HEK293T (cell line): ENCODE measurements at regions not wholly inside any gene's neighbourhood (a gene's known extent, or its start where the extent isn't known, plus 50 kb on each side); places are given as distances from the start of the nearest gene placed in this dataset.
"Not testable (repeated sequence)": the region's sequence is repeated elsewhere in the genome, so short reads cannot be mapped to it uniquely, and the experiment has no call there.

Experiments used
- BHLHE40 ChIP-seq: fragments of 450-650 bp; IDR thresholded peaks from 2 replicates; pipeline ENCODE4 v1.6.1; 2016; ENCODE audit warnings: mild to moderate bottlenecking, moderate library complexity, borderline replicate concordance
- ELF4 ChIP-seq: fragments of 450-650 bp; IDR thresholded peaks from 2 replicates; pipeline ENCODE4 v1.6.1; 2017; ENCODE audit warnings: antibody characterized with exemption
- FOXA1 ChIP-seq: fragments of 450-650 bp; IDR thresholded peaks from 2 replicates; pipeline ENCODE4 v1.6.1; 2016; ENCODE audit warnings: mild to moderate bottlenecking
- FOXM1 ChIP-seq: fragments of 450-650 bp; IDR thresholded peaks from 2 replicates; pipeline ENCODE4 v1.6.1; 2017; ENCODE audit warnings: mild to moderate bottlenecking, borderline replicate concordance
- HDGF ChIP-seq: fragments of 450-650 bp; IDR thresholded peaks from 2 replicates; pipeline ENCODE4 v1.6.1; 2017; ENCODE audit warnings: antibody characterized with exemption, borderline replicate concordance
- L3MBTL2 ChIP-seq: fragments of 450-650 bp; conservative IDR thresholded peaks from 2 replicates; pipeline ENCODE4 v1.6.1; 2016; ENCODE audit warnings: mild to moderate bottlenecking
- NFRKB ChIP-seq: fragments of 450-650 bp; IDR thresholded peaks from 2 replicates; pipeline ENCODE4 v1.6.1; 2016; ENCODE audit warnings: mild to moderate bottlenecking, moderate library complexity
- PKNOX1 ChIP-seq: fragments of 450-650 bp; IDR thresholded peaks from 2 replicates; pipeline ENCODE4 v1.6.1; 2016
- SP1 ChIP-seq: fragments of 450-650 bp; IDR thresholded peaks from 2 replicates; pipeline ENCODE4 v1.6.1; 2017
- SUZ12 ChIP-seq: fragments of 450-650 bp; IDR thresholded peaks from 2 replicates; pipeline ENCODE4 v1.6.1; 2016; ENCODE audit warnings: mild to moderate bottlenecking
- TARDBP ChIP-seq: fragments of 450-650 bp; IDR thresholded peaks from 2 replicates; pipeline ENCODE4 v1.6.1; 2016
- ZNF384 ChIP-seq: fragments of 450-650 bp; IDR thresholded peaks from 2 replicates; pipeline ENCODE4 v1.6.1; 2016

DNA sequence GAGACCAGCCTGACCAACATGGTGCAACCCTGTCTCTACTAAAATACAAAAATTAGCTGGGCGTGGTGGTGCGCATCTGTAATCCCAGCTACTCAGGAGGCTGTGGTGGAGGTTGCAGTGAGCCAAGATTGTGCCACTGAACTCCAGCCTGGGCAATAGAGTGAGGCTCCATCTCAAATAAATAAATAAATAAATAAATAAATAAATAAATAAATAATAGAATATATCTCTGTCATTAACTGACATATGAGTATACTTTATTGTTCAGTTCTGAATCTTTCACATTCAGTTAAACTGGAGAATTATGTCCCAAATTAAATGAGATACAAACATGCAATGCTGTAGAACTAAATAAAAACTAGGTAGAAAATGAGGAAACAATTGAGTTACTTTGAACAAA is 501.2 kb downstream of the PCDH11X start:
- TF ChIP-seq ELF4, NFRKB, BHLHE40, L3MBTL2, SP1, ZNF384, HDGF, FOXA1, TARDBP, SUZ12, PKNOX1, FOXM1: not testable (repeated sequence)
